ENCODE measurements at regions not wholly inside any gene's neighbourhood (a gene's known extent, or its start where the extent isn't known, plus 50 kb on each side); places are given as distances from the start of the nearest gene placed in this dataset.

DNA sequence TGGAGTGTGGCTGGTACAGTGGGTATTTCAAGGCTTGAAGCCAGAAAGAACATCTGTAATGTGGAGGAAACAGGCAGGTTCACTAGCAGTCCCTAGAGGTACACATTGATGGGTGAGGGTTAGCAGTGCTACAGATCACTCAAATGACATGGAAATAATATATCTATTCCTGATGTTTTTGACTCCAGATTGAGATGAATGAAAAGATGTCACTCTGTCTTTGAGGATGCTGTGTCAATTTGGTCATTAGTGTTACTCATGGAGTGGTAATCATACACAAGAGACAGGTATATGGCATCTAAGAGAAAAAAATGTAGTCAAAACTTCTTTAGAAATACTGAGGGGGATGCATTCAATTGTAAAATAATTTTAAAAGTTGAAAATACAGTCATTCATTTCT lies 135.1 kb downstream of the ZIC1 start:
- Histone ChIP-seq H3K27ac (ENCODE audit: control insufficient read depth, insufficient read depth, low read length) (no peak overlapping the region), H3K4me1 (ENCODE audit: control insufficient read depth, extremely low read depth, insufficient read depth, low read length) (no peaks in the 10 kb centered on the region), H3K9ac (ENCODE audit: control insufficient read depth, extremely low read depth, insufficient read depth, low read length) (no peak overlapping the region), H3K79me2 (ENCODE audit: control insufficient read depth, insufficient read depth, low read length) (no peaks in the 10 kb centered on the region), H3K27me3 (ENCODE audit: control insufficient read depth, extremely low read depth, insufficient read depth, low read length) (no peaks in the 10 kb centered on the region), H3K4me2 (ENCODE audit: control insufficient read depth, extremely low read depth, insufficient read depth, low read depth, low read length) (no peak overlapping the region), H3K9me1 (ENCODE audit: control insufficient read depth, extremely low read depth, insufficient read depth, low read length) (no peaks in the 10 kb centered on the region), H3K36me3 (ENCODE audit: control insufficient read depth in 2 of 2, extremely low read depth in 1 of 2, insufficient read depth in 2 of 2, low read length in 2 of 2) (no peaks in the 10 kb centered on the region), H4K20me1 (ENCODE audit: control insufficient read depth, extremely low read depth, insufficient read depth, low read length) (no peaks in the 10 kb centered on the region), H3K4me3 (ENCODE audit: control insufficient read depth in 2 of 3, extremely low read depth in 1 of 3, insufficient read depth in 2 of 3, low read depth in 1 of 3, low read length in 3 of 3) (no peak overlapping the region), H3K9me3 (ENCODE audit: control insufficient read depth, low read depth, low read length) (no peaks in the 10 kb centered on the region), H2AFZ (ENCODE audit: control insufficient read depth, low read length) (no peak overlapping the region)
- TF ChIP-seq EZH2 (IDR thresholded peaks at IDR 0.05; ENCODE audit: low read length), result no peak
- TF ChIP-seq, protein P1, sequence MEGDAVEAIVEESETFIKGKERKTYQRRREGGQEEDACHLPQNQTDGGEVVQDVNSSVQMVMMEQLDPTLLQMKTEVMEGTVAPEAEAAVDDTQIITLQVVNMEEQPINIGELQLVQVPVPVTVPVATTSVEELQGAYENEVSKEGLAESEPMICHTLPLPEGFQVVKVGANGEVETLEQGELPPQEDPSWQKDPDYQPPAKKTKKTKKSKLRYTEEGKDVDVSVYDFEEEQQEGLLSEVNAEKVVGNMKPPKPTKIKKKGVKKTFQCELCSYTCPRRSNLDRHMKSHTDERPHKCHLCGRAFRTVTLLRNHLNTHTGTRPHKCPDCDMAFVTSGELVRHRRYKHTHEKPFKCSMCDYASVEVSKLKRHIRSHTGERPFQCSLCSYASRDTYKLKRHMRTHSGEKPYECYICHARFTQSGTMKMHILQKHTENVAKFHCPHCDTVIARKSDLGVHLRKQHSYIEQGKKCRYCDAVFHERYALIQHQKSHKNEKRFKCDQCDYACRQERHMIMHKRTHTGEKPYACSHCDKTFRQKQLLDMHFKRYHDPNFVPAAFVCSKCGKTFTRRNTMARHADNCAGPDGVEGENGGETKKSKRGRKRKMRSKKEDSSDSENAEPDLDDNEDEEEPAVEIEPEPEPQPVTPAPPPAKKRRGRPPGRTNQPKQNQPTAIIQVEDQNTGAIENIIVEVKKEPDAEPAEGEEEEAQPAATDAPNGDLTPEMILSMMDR (optimal IDR thresholded peaks at IDR 0.05 in 1 of 3, IDR thresholded peaks at IDR 0.05 in 1 of 3, conservative IDR thresholded peaks at IDR 0.05 in 1 of 3; ENCODE audit: extremely low read depth in 1 of 3, insufficient read depth in 2 of 3, low read length in 3 of 3), result no peak
- dilution Hi-C loops (cut with MboI; ENCODE audit: extremely low pct_ligation_motif_present, low sequenced_read_pairs), result no loop called here
- FAIRE-seq (no peak), DNase-seq (ENCODE audit: low read depth, low spot score) (no peak)

DNA sequence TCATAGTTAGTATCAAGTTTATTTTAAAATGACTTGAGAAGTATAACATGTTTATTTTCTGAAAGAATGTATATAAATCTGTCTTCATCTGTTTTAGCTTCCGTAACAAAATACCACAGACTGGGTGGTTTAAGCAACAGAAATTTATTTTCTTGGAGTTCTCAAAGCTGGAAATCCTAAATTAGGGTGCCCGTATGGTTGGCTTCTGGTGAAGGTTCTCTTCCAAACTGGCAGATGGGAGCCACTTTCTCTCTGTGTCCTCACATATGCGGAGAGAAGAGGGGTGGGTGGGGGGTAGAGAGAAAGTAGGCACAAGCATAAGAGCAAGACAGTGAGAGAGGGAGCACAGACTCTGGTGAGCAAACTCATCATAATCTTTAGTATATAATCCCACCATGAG lies 142.3 kb downstream of the ZIC1 start:
- H3K9me1 ChIP-seq (ENCODE audit: control insufficient read depth, extremely low read depth, insufficient read depth, low read length), result no peaks in the 10 kb centered on the region
- no peaks in the 10 kb centered on the region for H3K36me3 ChIP-seq (ENCODE audit: control insufficient read depth in 2 of 2, extremely low read depth in 1 of 2, insufficient read depth in 2 of 2, low read length in 2 of 2)
- no peak overlapping the region for H3K4me3 ChIP-seq (ENCODE audit: control insufficient read depth in 2 of 3, extremely low read depth in 1 of 3, insufficient read depth in 2 of 3, low read depth in 1 of 3, low read length in 3 of 3)
- dilution Hi-C loops (cut with MboI; ENCODE audit: extremely low pct_ligation_motif_present, low sequenced_read_pairs), result no loop called here
- no peak overlapping the region for H3K27ac ChIP-seq (ENCODE audit: control insufficient read depth, insufficient read depth, low read length)
- TF ChIP-seq, protein P1 (optimal IDR thresholded peaks at IDR 0.05 in 1 of 3, IDR thresholded peaks at IDR 0.05 in 1 of 3, conservative IDR thresholded peaks at IDR 0.05 in 1 of 3; ENCODE audit: extremely low read depth in 1 of 3, insufficient read depth in 2 of 3, low read length in 3 of 3), result no peak
- H2AFZ ChIP-seq (ENCODE audit: control insufficient read depth, low read length), result no peak overlapping the region
- no peaks in the 10 kb centered on the region for H4K20me1 ChIP-seq (ENCODE audit: control insufficient read depth, extremely low read depth, insufficient read depth, low read length)
- no peak overlapping the region for H3K4me2 ChIP-seq (ENCODE audit: control insufficient read depth, extremely low read depth, insufficient read depth, low read depth, low read length)
- no peaks in the 10 kb centered on the region for H3K4me1 ChIP-seq (ENCODE audit: control insufficient read depth, extremely low read depth, insufficient read depth, low read length)
- DNase-seq (ENCODE audit: low read depth, low spot score) (no peak), FAIRE-seq (no peak)
- H3K9me3 ChIP-seq (ENCODE audit: control insufficient read depth, low read depth, low read length), result no peaks in the 10 kb centered on the region
- no peaks in the 10 kb centered on the region for H3K27me3 ChIP-seq (ENCODE audit: control insufficient read depth, extremely low read depth, insufficient read depth, low read length)
- no peak overlapping the region for H3K9ac ChIP-seq (ENCODE audit: control insufficient read depth, extremely low read depth, insufficient read depth, low read length)
- H3K79me2 ChIP-seq (ENCODE audit: control insufficient read depth, insufficient read depth, low read length), result no peaks in the 10 kb centered on the region

All from keratinocyte (primary cell).